ENCODE measurements at regions not wholly inside any gene's neighbourhood (a gene's known extent, or its start where the extent isn't known, plus 50 kb on each side); places are given as distances from the start of the nearest gene placed in this dataset.
A peak's percentile ranks its signal among the peaks of the same experiment; 100 is the strongest.

DNA sequence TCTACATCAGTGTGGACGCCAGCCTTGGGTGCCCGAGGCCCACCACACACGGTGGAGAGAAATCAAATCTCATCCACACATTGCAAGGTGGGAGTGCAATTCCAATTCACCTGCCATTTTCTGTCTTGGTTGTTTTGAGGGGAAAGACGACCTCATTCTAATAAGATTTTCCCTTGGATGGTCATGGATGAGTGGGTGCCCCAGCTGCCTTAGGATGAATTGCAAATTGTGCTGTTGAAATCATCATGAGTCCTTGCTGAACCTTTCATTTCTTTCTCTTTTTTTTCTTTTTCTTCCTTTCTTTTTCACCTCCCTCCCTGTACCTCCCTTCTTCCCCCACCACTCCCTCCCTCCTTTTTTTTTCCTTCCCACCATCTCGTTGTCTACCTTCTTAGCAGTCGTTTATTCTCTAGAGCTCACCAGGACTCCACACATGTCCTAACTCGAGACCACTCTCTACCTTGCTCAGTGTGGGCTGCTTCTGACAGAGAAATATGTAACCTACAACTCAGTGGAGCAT lies 266.9 kb upstream of the NFE2L3 start:
- no peak for DNase-seq (ENCODE audit: low read depth in 2 of 2)

DNA sequence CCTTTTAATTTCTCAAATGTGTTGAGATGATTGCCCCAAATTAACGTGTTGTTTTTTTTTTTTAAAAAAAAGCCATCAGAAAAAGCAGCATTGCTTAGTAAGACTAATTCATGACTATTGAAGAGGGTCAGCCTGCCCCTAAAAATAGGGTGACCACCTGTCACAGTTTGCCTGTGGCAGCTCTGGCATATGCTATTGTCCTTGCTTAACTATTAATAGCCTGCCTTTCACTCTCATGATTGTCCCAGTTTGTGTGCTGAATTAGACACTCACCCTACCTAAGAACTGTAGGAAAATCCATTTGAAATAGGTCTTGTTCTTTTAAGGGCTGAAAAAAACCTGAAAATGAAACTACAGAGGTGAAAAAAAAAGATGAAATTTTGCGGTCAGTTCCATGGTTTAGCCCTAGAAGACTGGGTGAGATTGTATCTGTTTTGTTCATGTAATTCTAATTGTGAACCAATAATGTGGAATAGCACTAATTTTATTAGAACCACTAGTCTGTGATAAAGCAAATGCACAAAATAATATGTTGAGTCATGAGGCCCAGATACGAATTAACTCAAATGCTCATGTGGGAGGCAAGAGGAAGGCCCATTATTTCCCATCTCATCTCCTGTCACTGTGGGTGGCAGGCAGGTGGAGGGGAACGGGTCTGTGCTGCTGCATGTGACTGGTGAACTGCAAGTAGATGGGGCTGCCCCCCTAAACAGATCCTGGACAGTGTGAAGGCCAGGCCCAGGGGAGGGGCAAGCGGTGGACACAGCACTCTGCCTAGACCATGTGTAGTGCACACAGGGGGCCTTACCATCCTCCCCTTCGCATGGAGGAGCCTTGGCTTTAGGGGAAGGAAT lies 265.4 kb upstream of the NFE2L3 start:
- DNase-seq (ENCODE audit: low read depth in 2 of 2): no peak

- no peak for DNase-seq (ENCODE audit: low read depth in 2 of 2)
Measured at GRCh38 chr7:25887266-25887665, 264.7 kb upstream of the NFE2L3 start.

DNA sequence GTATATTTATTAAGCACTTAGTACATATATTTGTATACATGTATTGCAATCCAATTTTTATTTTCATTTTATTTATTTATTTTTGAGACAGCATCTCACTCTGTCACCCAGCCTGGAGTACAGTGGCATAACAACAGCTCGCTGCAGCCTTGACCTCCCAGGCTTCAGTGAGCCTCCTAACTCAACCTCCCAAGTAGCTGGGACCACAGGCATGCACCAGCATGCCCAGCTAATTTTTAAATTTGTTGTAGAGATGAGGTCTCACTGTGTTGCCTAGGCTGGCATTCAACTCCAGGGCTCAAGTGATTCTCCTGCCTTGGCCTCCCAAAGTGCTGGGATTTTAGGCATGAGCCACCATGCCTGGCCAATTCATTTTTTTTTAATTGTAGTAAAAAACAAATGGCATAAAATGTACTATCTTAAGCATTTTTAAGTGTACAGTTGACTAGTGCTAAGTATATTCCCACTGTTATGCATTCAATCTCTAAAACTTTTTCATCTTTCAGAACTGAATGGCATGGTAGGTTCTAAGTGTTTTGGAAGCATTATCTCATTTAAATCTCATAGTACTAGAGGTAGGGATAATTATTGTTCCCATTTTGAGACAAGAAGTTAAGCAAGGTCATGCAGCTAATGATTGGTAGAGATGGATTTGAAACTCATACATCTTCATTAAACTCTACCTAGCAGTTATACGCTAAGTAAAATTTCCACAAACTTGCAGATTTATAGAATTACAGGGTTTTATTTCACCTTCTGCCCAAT lies 264.0 kb upstream of the NFE2L3 start:
- DNase-seq (ENCODE audit: low read depth in 2 of 2): no peak

DNA sequence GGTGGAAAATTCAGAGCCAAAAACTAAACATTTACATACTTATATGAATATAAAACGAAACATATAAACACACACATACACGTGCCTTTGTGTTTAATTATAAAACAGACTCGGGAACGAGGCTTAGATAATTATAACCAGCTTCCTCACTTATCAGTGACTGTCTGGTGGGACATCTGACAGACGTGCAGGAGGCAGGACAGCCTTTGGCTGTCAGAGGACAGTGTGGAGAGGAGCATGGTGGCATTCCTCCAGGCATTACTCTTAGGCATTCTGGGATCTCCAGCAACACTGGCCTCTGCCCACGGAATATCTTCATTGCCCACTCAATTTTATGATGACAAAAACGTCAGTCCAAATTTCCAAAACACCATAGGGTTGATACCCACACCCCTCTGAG lies 262.2 kb upstream of the NFE2L3 start:
- no peak for DNase-seq (ENCODE audit: low read depth in 2 of 2)

DNA sequence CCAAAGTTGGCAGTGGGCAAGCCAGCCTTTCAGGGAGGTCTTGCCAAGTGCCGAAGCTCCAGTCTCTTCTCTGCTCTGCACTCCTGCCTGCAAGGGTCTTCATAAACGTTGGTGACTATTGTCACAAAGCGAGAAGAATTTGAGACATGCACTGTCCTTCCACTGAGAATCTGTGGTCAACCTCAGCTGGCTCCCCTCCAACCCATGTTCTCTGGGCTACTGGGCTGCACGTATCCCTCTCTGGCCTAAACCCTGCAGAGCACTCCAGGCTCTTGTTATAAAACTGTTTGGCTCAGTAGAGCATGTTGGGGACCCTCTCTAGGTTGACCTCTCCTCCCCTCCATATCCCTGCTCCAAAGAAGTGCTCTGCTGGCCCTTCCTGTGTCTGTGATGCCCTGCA lies 260.4 kb upstream of the NFE2L3 start:
- no peak for DNase-seq (ENCODE audit: low read depth in 2 of 2)

DNA sequence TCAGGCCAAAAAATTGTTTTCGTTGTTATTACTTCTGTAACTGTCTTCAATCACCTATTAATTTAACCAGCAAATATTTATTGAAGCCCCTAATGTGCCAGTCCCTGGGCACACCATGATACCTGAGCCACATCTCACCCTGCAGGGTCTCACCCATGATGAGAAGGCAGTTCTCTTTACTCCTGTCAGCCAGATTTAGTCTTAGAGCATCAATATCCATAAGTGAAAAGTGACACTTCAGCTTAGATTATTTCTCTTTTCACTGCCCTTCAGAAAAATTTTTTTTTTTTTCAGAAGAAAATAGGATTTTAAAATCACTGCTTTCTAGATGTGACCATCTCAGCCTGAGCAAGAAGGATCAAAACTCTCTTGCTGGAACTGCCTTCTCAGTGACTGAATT lies 258.6 kb upstream of the NFE2L3 start:
- DNase-seq (ENCODE audit: low read depth in 2 of 2): no peak

- no peak for DNase-seq (ENCODE audit: low read depth in 2 of 2)
Measured at GRCh38 chr7:25894002-25894901, 257.7 kb upstream of the NFE2L3 start.

DNA sequence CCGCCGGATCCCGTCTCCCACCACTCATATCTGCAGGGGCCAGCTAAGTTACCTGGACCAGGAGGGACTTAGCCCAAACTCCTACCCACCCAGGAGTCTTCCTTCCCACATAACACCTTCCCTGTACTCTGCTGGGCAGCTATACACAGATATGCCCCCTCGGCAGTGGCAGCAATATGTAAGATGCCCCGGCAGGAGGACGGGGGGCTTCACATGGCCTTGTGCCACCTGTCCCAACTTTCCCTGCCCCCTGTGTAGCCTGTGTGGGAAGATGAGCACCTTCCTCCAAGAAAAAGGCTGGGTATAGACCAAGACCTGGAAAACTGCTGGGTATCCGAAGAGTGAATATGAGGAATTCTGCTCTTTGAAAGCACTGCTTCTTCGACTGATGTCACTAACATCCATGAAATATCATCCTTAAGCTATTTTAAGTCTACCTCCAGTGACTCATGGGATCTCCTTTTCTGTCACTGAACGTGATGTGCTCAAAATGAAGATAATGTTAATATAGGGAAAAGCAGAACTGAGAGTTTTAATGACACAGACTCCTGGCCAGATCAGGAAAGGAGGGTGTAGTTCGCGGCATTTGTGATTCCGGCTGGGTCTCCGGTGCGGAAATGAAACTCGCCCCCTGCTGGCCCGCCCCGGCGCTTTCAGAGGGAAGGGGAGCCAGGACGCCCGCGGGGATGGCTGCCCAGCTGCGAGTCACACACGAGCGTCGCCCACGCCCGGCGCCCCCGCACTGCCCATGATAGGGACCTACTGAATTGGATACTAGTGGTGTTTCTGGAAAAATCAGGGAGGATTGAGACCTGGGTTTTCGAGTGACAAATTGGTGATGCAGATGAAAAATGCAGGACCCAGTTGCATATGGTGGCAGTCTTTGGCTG lies 256.9 kb upstream of the NFE2L3 start:
- DNase-seq (ENCODE audit: low read depth in 2 of 2): peak; percentile 18 to 29

GRCh38 chr7:25895792-25896171 lies 256.2 kb upstream of the NFE2L3 start:
- DNase-seq (ENCODE audit: low read depth in 2 of 2): no peak

DNA sequence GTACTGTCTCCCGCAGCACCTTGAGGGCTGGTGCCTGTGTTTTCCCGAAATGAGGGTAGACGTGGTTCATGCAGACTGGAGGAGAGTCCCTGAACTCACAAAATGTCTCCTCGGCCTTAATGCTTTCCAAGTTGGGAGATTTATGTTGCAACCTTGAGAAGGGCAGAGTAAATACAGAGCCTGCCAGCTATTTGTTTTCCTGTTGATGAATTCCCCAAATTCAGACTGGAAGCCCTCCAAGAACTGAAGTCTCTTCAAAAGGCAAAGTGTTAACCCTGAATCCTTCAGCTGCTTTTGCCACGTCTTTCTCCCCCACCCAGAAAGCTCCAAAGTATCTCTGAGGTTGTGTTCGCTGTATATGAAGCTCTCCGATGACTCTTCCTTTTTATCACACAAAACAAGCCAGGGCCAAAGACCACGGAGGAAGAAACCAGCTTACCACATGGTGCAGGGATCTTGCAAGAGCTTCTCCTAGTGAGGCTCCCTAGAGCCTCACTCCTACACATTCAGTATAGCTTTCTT lies 254.7 kb upstream of the NFE2L3 start:
- no peak for DNase-seq (ENCODE audit: low read depth in 2 of 2)

DNA sequence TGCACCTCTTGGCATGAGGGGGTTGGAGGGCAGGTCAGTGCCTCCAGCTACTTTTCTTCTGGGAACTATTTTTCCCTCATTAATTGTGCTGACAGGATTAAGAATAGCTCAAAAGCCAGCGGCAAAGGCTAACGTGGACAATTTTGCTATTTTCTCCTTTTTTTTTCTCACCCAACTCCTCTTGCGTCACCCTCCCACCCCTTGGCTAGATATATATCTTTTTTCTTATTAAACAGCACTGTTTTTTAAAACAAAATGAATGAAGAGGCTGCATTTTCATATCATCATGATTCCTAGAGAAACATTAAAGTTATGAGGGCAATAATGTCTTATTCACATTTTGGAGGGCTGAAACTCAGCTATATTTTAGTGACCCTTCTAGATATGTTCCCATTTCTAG lies 251.8 kb upstream of the NFE2L3 start:
- DNase-seq (ENCODE audit: low read depth in 2 of 2): no peak

DNA sequence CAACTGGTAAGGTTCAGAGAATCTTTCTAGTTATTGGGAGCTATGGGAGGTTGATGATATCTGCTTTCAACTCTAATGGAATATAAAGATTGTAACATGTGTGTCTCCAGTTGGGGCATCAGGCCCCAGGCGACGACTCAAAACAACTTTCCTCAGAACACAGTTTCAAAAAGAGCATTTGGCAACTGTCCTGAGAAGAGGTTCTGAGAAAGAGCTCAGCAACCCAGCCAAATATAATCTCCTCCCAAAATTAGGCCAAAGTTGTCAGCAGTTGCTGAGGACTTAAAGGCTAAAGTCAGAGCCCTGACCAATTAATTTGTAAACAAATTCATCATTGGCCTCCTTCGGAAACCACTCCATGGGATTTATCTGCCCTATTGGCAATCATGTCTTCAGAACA lies 251.1 kb upstream of the NFE2L3 start:
- no peak for DNase-seq (ENCODE audit: low read depth in 2 of 2)

GRCh38 chr7:25901658-25902057 lies 250.3 kb upstream of the NFE2L3 start:
- no peak for DNase-seq (ENCODE audit: low read depth in 2 of 2)

GRCh38 chr7:25906003-25906402 lies 246.0 kb upstream of the NFE2L3 start:
- no peak for DNase-seq (ENCODE audit: low read depth in 2 of 2)

GRCh38 chr7:25906760-25907159 lies 245.2 kb upstream of the NFE2L3 start:
- DNase-seq (ENCODE audit: low read depth in 2 of 2): no peak

DNA sequence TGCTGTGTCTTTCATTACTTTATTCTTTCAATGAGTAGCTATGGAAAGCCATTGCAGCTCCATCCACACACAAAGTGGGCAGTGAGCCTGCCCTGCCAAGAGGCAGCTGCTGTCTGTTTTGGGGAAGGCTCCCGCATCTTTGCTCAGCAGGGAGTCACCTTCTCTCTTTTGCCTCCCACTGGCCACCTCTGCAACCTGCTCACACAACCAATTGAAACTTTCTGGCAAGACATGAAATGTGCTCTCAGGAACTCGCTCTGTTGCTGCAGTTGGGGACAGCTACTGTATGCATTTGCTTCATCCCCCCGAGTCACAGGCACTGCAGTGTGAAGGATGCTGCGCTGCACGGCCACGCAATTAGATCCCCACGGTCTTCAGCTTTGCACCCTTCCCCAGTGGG lies 244.8 kb upstream of the NFE2L3 start:
- DNase-seq (ENCODE audit: low read depth in 2 of 2): no peak

DNA sequence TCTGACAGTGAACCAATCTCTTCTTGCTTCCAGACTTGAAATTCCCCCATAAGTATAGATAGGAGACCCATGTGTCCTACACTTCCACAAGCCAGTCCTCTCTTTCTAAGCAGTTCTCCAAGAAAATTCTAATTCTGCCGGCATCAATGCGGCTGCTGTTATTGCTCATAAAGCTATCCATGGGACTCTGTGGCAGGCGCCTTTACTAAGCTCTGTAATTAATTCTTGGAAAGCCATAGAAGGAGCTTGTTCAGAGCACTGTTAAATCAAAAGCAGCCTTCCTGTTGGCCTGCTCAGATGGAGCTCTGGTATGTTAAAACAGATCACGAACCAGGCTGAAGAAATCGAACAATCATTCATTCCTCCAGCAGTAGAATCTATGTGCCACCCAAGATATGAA lies 244.3 kb upstream of the NFE2L3 start:
- DNase-seq (ENCODE audit: low read depth in 2 of 2): no peak

- DNase-seq (ENCODE audit: low read depth in 2 of 2): no peak
Measured at GRCh38 chr7:25908154-25908949, 243.6 kb upstream of the NFE2L3 start.

Data from stimulated activated CD8-positive, alpha-beta memory T cell treated with anti-CD3 and anti-CD28 coated beads, Interleukin-7, amount 100 ng/mL, for 1 hour (primary cell).